ENCODE measurements at regions not wholly inside any gene's neighbourhood (a gene's known extent, or its start where the extent isn't known, plus 50 kb on each side); places are given as distances from the start of the nearest gene placed in this dataset.

- Histone ChIP-seq H3F3A (ENCODE audit: insufficient read depth, low read length, poor library complexity, severe bottlenecking) (no peaks in the 10 kb centered on the region), H4K20me1 (ENCODE audit: insufficient read depth) (no peaks in the 10 kb centered on the region), H3K4me3 (ENCODE audit: low read length) (no peak overlapping the region), H3K4me2 (ENCODE audit: low read length) (no peak overlapping the region), H2AFZ (ENCODE audit: low read depth, low read length) (no peak overlapping the region), H3K9ac (ENCODE audit: low read length) (no peak overlapping the region), H3K9me3 (ENCODE audit: low read length) (no peaks in the 10 kb centered on the region), H3K9me2 (ENCODE audit: insufficient read depth, low read length) (no peaks in the 10 kb centered on the region), H3K27ac (ENCODE audit: low read length) (no peak overlapping the region), H3K79me2 (replicated peaks; ENCODE audit: insufficient read depth, low read length) (no peaks in the 10 kb centered on the region), H3K36me3 (ENCODE audit: insufficient read depth, low read length) (no peaks in the 10 kb centered on the region), H3K27me3 (ENCODE audit: insufficient read depth, low read depth, low read length) (no peaks in the 10 kb centered on the region)
- TF ChIP-seq EP300 (conservative IDR thresholded peaks at IDR 0.05; ENCODE audit: poor library complexity, severe bottlenecking) (no peak), TAF1 (IDR thresholded peaks at IDR 0.05; ENCODE audit: low read depth) (no peak), RAD21 (conservative IDR thresholded peaks at IDR 0.05) (no peak), MXI1 (conservative IDR thresholded peaks at IDR 0.05; ENCODE audit: poor library complexity, severe bottlenecking) (no peak), SMC3 (conservative IDR thresholded peaks at IDR 0.05; ENCODE audit: poor library complexity) (no peak), POLR2AphosphoS5 (IDR thresholded peaks at IDR 0.05) (no peak), REST (IDR thresholded peaks at IDR 0.05; ENCODE audit: borderline replicate concordance) (no peak)
Measured at GRCh38 chr1:188355082-188355481, 1526.3 kb downstream of the PLA2G4A start.

GRCh38 chr1:188355847-188356246, 1527.1 kb downstream of the PLA2G4A start:
- H3K4me3 ChIP-seq (ENCODE audit: low read length), result no peak overlapping the region

GRCh38 chr1:188359315-188359714, 1530.6 kb downstream of the PLA2G4A start:
- Histone ChIP-seq H4K20me1 (ENCODE audit: insufficient read depth) (no peaks in the 10 kb centered on the region), H3K27me3 (ENCODE audit: insufficient read depth, low read depth, low read length) (no peaks in the 10 kb centered on the region), H3K9me2 (ENCODE audit: insufficient read depth, low read length) (no peaks in the 10 kb centered on the region), H3K9ac (ENCODE audit: low read length) (no peak overlapping the region), H3K4me3 (ENCODE audit: low read length) (no peak overlapping the region), H3K9me3 (ENCODE audit: low read length) (no peaks in the 10 kb centered on the region), H2AFZ (ENCODE audit: low read depth, low read length) (no peak overlapping the region), H3K36me3 (ENCODE audit: insufficient read depth, low read length) (no peaks in the 10 kb centered on the region), H3K4me2 (ENCODE audit: low read length) (no peak overlapping the region), H3K27ac (ENCODE audit: low read length) (no peak overlapping the region), H3F3A (ENCODE audit: insufficient read depth, low read length, poor library complexity, severe bottlenecking) (no peaks in the 10 kb centered on the region), H3K79me2 (replicated peaks; ENCODE audit: insufficient read depth, low read length) (no peaks in the 10 kb centered on the region)
- TF ChIP-seq CTCF (IDR thresholded peaks at IDR 0.05; ENCODE audit: poor library complexity, severe bottlenecking) (no peak), RAD21 (conservative IDR thresholded peaks at IDR 0.05) (no peak), REST (IDR thresholded peaks at IDR 0.05; ENCODE audit: borderline replicate concordance) (no peak), MXI1 (conservative IDR thresholded peaks at IDR 0.05; ENCODE audit: poor library complexity, severe bottlenecking) (no peak), SMC3 (conservative IDR thresholded peaks at IDR 0.05; ENCODE audit: poor library complexity) (no peak), POLR2AphosphoS5 (IDR thresholded peaks at IDR 0.05) (no peak), EZH2 (IDR thresholded peaks at IDR 0.05; ENCODE audit: borderline replicate concordance, insufficient read depth, low read length, poor library complexity, severe bottlenecking) (no peak), TAF1 (IDR thresholded peaks at IDR 0.05; ENCODE audit: low read depth) (no peak), EP300 (conservative IDR thresholded peaks at IDR 0.05; ENCODE audit: poor library complexity, severe bottlenecking) (no peak)

More at GRCh38 chr1:188355847-188356246, 1527.1 kb downstream of the PLA2G4A start:
- Histone ChIP-seq H3K36me3 (ENCODE audit: insufficient read depth, low read length) (no peaks in the 10 kb centered on the region), H3F3A (ENCODE audit: insufficient read depth, low read length, poor library complexity, severe bottlenecking) (no peaks in the 10 kb centered on the region), H3K27ac (ENCODE audit: low read length) (no peak overlapping the region), H3K9me2 (ENCODE audit: insufficient read depth, low read length) (no peaks in the 10 kb centered on the region), H3K4me2 (ENCODE audit: low read length) (no peak overlapping the region), H3K27me3 (ENCODE audit: insufficient read depth, low read depth, low read length) (no peaks in the 10 kb centered on the region), H2AFZ (ENCODE audit: low read depth, low read length) (no peak overlapping the region), H3K79me2 (replicated peaks; ENCODE audit: insufficient read depth, low read length) (no peaks in the 10 kb centered on the region), H3K9me3 (ENCODE audit: low read length) (no peaks in the 10 kb centered on the region), H4K20me1 (ENCODE audit: insufficient read depth) (no peaks in the 10 kb centered on the region), H3K9ac (ENCODE audit: low read length) (no peak overlapping the region)
- TF ChIP-seq SMC3 (conservative IDR thresholded peaks at IDR 0.05; ENCODE audit: poor library complexity) (no peak), POLR2AphosphoS5 (IDR thresholded peaks at IDR 0.05) (no peak)
